ENCODE measurements at regions not wholly inside any gene's neighbourhood (a gene's known extent, or its start where the extent isn't known, plus 50 kb on each side); places are given as distances from the start of the nearest gene placed in this dataset.

- 0% methylated on average over 1 of the region's 1 CpG for WGBS (ENCODE audit: insufficient coverage)
- Mint-ChIP-seq H3K9me3 (peaks cover 0 to 8% (median 0%) of the 10 kb centered on the region in 3 donors), H3K27me3 (no peaks in the 10 kb centered on the region), H3K4me1 (peaks cover 73 to 80% (median 77%) of the 10 kb centered on the region in 3 donors), H3K4me3 (peak overlapping the region; percentile 22 to 78 (median 34)), H3K36me3 (no peaks in the 10 kb centered on the region), H3K27ac (peak overlapping the region; percentile 97)
- ChIA-PET POLR2A (no interaction called here), CTCF (interaction anchor here in 1 of 2 donors (1.1 kb wide), 1 partner anchor 421 kb away, joined by 4 read pairs; no protein-coding TSS in a partner anchor)
- Histone ChIP-seq H3K4me3 (ENCODE audit: control insufficient read depth in 1 of 2, extremely low read depth in 1 of 2, low read length in 1 of 2) (no peak overlapping the region), H3K4me1 (ENCODE audit: control insufficient read depth in 1 of 2, extremely low read depth in 1 of 2, insufficient read depth in 2 of 2, low read length in 2 of 2) (peaks cover 21 to 48% of the 10 kb centered on the region in 2 experiments), H3K9me3 (no peaks in the 10 kb centered on the region), H3K27ac (ENCODE audit: low read length) (peak overlapping the region; percentile 59), H3K27me3 (replicated peaks in 1 of 2; ENCODE audit: control insufficient read depth in 2 of 2, extremely low read depth in 1 of 2, insufficient read depth in 2 of 2, low read length in 1 of 2) (no peaks in the 10 kb centered on the region), H3K36me3 (ENCODE audit: control insufficient read depth in 2 of 2, extremely low read depth in 1 of 2, insufficient read depth in 1 of 2, low read length in 1 of 2) (no peaks in the 10 kb centered on the region)
- peak; percentile 16 to 65 (median 39) for DNase-seq
- ATAC-seq (replicated peaks in 1 of 4), result peak; percentile 91 to 96 (median 94)
These were observed 112.0 kb downstream of the QPCT start for GRCh38 chr2:37456479-37456878.

- H3K36me3 Mint-ChIP-seq, result no peaks in the 10 kb centered on the region
- Histone ChIP-seq H3K36me3 (ENCODE audit: control insufficient read depth in 2 of 2, extremely low read depth in 1 of 2, insufficient read depth in 1 of 2, low read length in 1 of 2) (no peaks in the 10 kb centered on the region), H3K27ac (ENCODE audit: low read length) (no peak overlapping the region), H3K4me3 (ENCODE audit: control insufficient read depth in 1 of 2, extremely low read depth in 1 of 2, low read length in 1 of 2) (no peak overlapping the region), H3K9me3 (no peaks in the 10 kb centered on the region), H3K27me3 (replicated peaks in 1 of 2; ENCODE audit: control insufficient read depth in 2 of 2, extremely low read depth in 1 of 2, insufficient read depth in 2 of 2, low read length in 1 of 2) (no peaks in the 10 kb centered on the region), H3K4me1 (ENCODE audit: control insufficient read depth in 1 of 2, extremely low read depth in 1 of 2, insufficient read depth in 2 of 2, low read length in 2 of 2) (peaks cover 21 to 48% of the 10 kb centered on the region in 2 experiments)
- H3K4me1 Mint-ChIP-seq, result peaks cover 67 to 77% (median 74%) of the 10 kb centered on the region in 3 donors
- H3K27ac Mint-ChIP-seq, result peak overlapping the region; percentile 24 to 97
- WGBS (ENCODE audit: insufficient coverage), result 95% methylated on average over 7 of the region's 9 CpGs
- no peak for DNase-seq
- POLR2A ChIA-PET, result no interaction called here
- peaks cover 0 to 4% (median 0%) of the 10 kb centered on the region in 3 donors for H3K9me3 Mint-ChIP-seq
- no peak for ATAC-seq (replicated peaks in 1 of 4)
- peak overlapping the region in 1 of 3 donors; percentile 78 for H3K4me3 Mint-ChIP-seq
- no peaks in the 10 kb centered on the region for H3K27me3 Mint-ChIP-seq
- CTCF ChIA-PET, result no interaction called here
These were observed 113.0 kb downstream of the QPCT start for GRCh38 chr2:37457401-37457901.

- Histone ChIP-seq H3K4me3 (ENCODE audit: control insufficient read depth in 1 of 2, extremely low read depth in 1 of 2, low read length in 1 of 2) (no peak overlapping the region), H3K9me3 (no peaks in the 10 kb centered on the region), H3K27me3 (replicated peaks in 1 of 2; ENCODE audit: control insufficient read depth in 2 of 2, extremely low read depth in 1 of 2, insufficient read depth in 2 of 2, low read length in 1 of 2) (no peaks in the 10 kb centered on the region), H3K4me1 (ENCODE audit: control insufficient read depth in 1 of 2, extremely low read depth in 1 of 2, insufficient read depth in 2 of 2, low read length in 2 of 2) (peaks cover 16 to 42% of the 10 kb centered on the region in 2 experiments), H3K36me3 (ENCODE audit: control insufficient read depth in 2 of 2, extremely low read depth in 1 of 2, insufficient read depth in 1 of 2, low read length in 1 of 2) (no peaks in the 10 kb centered on the region), H3K27ac (ENCODE audit: low read length) (no peak overlapping the region)
- Mint-ChIP-seq H3K4me1 (peaks cover 60 to 70% (median 67%) of the 10 kb centered on the region in 3 donors), H3K27ac (peak overlapping the region; percentile 59 to 97), H3K36me3 (no peaks in the 10 kb centered on the region), H3K27me3 (no peaks in the 10 kb centered on the region), H3K9me3 (peaks cover 0 to 4% (median 0%) of the 10 kb centered on the region in 3 donors), H3K4me3 (no peak overlapping the region)
- WGBS (ENCODE audit: insufficient coverage), result no CpG with 5 or more reads among the region's 2 CpGs
- ATAC-seq (replicated peaks in 1 of 4) (no peak), DNase-seq (no peak)
- ChIA-PET POLR2A (interaction anchor here in 1 of 2 donors (0.6 kb wide), 1 partner anchor 153 kb away, joined by 3 read pairs; no protein-coding TSS in a partner anchor), CTCF (interaction anchor here in 1 of 2 donors (0.5 kb wide), 1 partner anchor 23 kb away, joined by 3 read pairs; no protein-coding TSS in a partner anchor)
These were observed 113.7 kb downstream of the QPCT start for GRCh38 chr2:37458133-37458532.

- H3K4me1 ChIP-seq (ENCODE audit: control insufficient read depth in 1 of 2, extremely low read depth in 1 of 2, insufficient read depth in 2 of 2, low read length in 2 of 2), result peaks cover 16 to 37% of the 10 kb centered on the region in 2 experiments
- DNase-seq, result peak in 1 of 35 experiments; percentile 9
- POLR2A ChIA-PET, result no interaction called here
These were observed 114.9 kb downstream of the QPCT start for GRCh38 chr2:37459095-37459981.

GRCh38 chr2:37460896-37461229, 116.4 kb downstream of the QPCT start:
- no peak overlapping the region for H3K4me3 ChIP-seq (ENCODE audit: control insufficient read depth in 1 of 2, extremely low read depth in 1 of 2, low read length in 1 of 2)
- H3K4me1 Mint-ChIP-seq, result peaks cover 45 to 65% (median 56%) of the 10 kb centered on the region in 3 donors
- H3K4me1 ChIP-seq (ENCODE audit: control insufficient read depth in 1 of 2, extremely low read depth in 1 of 2, insufficient read depth in 2 of 2, low read length in 2 of 2), result peaks cover 10 to 34% of the 10 kb centered on the region in 2 experiments
- no peaks in the 10 kb centered on the region for H3K9me3 ChIP-seq
- no peak overlapping the region for H3K4me3 Mint-ChIP-seq
- ChIA-PET CTCF (interaction anchor here in 1 of 2 donors (0.5 kb wide), 1 partner anchor 77 kb away, joined by 3 read pairs; no protein-coding TSS in a partner anchor), POLR2A (no interaction called here)
- H3K9me3 Mint-ChIP-seq, result peaks cover 0 to 4% (median 0%) of the 10 kb centered on the region in 3 donors
- DNase-seq, result no peak
- H3K27me3 Mint-ChIP-seq, result no peaks in the 10 kb centered on the region
- peak overlapping the region; percentile 72 for H3K27ac ChIP-seq (ENCODE audit: low read length)
- H3K27ac Mint-ChIP-seq, result peak overlapping the region; percentile 83 to 88
- no peaks in the 10 kb centered on the region for H3K36me3 Mint-ChIP-seq
- H3K27me3 ChIP-seq (replicated peaks in 1 of 2; ENCODE audit: control insufficient read depth in 2 of 2, extremely low read depth in 1 of 2, insufficient read depth in 2 of 2, low read length in 1 of 2), result no peaks in the 10 kb centered on the region
- WGBS (ENCODE audit: insufficient coverage), result no CpG with 5 or more reads among the region's 2 CpGs
- ATAC-seq (replicated peaks in 1 of 4), result no peak
- H3K36me3 ChIP-seq (ENCODE audit: control insufficient read depth in 2 of 2, extremely low read depth in 1 of 2, insufficient read depth in 1 of 2, low read length in 1 of 2), result no peaks in the 10 kb centered on the region

More at GRCh38 chr2:37459095-37459981, 114.9 kb downstream of the QPCT start:
- Mint-ChIP-seq H3K4me3 (peak overlapping the region in 1 of 3 donors; percentile 11), H3K27me3 (no peaks in the 10 kb centered on the region), H3K4me1 (peaks cover 57 to 76% (median 69%) of the 10 kb centered on the region in 3 donors), H3K9me3 (peaks cover 0 to 4% (median 0%) of the 10 kb centered on the region in 3 donors), H3K36me3 (no peaks in the 10 kb centered on the region), H3K27ac (peak overlapping the region; percentile 83 to 88)
- H3K9me3 ChIP-seq, result no peaks in the 10 kb centered on the region
- no CpG with 5 or more reads among the region's 3 CpGs for WGBS (ENCODE audit: insufficient coverage)
- no peaks in the 10 kb centered on the region for H3K27me3 ChIP-seq (replicated peaks in 1 of 2; ENCODE audit: control insufficient read depth in 2 of 2, extremely low read depth in 1 of 2, insufficient read depth in 2 of 2, low read length in 1 of 2)
- CTCF ChIA-PET, result interaction anchor here in 1 of 2 donors (0.6 kb wide), 1 partner anchor 19 kb away, joined by 3 read pairs; no protein-coding TSS in a partner anchor
- ATAC-seq (replicated peaks in 1 of 4), result peak in 1 of 4 experiments; percentile 45
- no peak overlapping the region for H3K4me3 ChIP-seq (ENCODE audit: control insufficient read depth in 1 of 2, extremely low read depth in 1 of 2, low read length in 1 of 2)
- no peaks in the 10 kb centered on the region for H3K36me3 ChIP-seq (ENCODE audit: control insufficient read depth in 2 of 2, extremely low read depth in 1 of 2, insufficient read depth in 1 of 2, low read length in 1 of 2)
- H3K27ac ChIP-seq (ENCODE audit: low read length), result peak overlapping the region; percentile 72

GRCh38 chr2:37464067-37464466, 119.6 kb downstream of the QPCT start:
- H3K4me3 Mint-ChIP-seq, result no peak overlapping the region
- no peaks in the 10 kb centered on the region for H3K36me3 ChIP-seq (ENCODE audit: control insufficient read depth in 2 of 2, extremely low read depth in 1 of 2, insufficient read depth in 1 of 2, low read length in 1 of 2)
- H3K36me3 Mint-ChIP-seq, result no peaks in the 10 kb centered on the region
- no peak overlapping the region for H3K27ac ChIP-seq (ENCODE audit: low read length)
- peak overlapping the region in 1 of 2 donors; percentile 3 for H3K27ac Mint-ChIP-seq
- ATAC-seq (replicated peaks in 1 of 4), result no peak
- peaks cover 0 to 14% of the 10 kb centered on the region in 2 experiments for H3K4me1 ChIP-seq (ENCODE audit: control insufficient read depth in 1 of 2, extremely low read depth in 1 of 2, insufficient read depth in 2 of 2, low read length in 2 of 2)
- H3K27me3 Mint-ChIP-seq, result peaks cover 0 to 2% of the 10 kb centered on the region in 2 donors
- DNase-seq, result no peak
- H3K4me1 Mint-ChIP-seq, result peaks cover 24 to 36% (median 28%) of the 10 kb centered on the region in 3 donors
- no peaks in the 10 kb centered on the region for H3K27me3 ChIP-seq (replicated peaks in 1 of 2; ENCODE audit: control insufficient read depth in 2 of 2, extremely low read depth in 1 of 2, insufficient read depth in 2 of 2, low read length in 1 of 2)
- ChIA-PET POLR2A (no interaction called here), CTCF (no interaction called here)
- H3K9me3 ChIP-seq, result no peaks in the 10 kb centered on the region
- peaks cover 0 to 4% (median 0%) of the 10 kb centered on the region in 3 donors for H3K9me3 Mint-ChIP-seq
- no peak overlapping the region for H3K4me3 ChIP-seq (ENCODE audit: control insufficient read depth in 1 of 2, extremely low read depth in 1 of 2, low read length in 1 of 2)
- WGBS (ENCODE audit: insufficient coverage), result 93% methylated on average over 2 of the region's 2 CpGs
